ENCODE measurements at regions not wholly inside any gene's neighbourhood (a gene's known extent, or its start where the extent isn't known, plus 50 kb on each side); places are given as distances from the start of the nearest gene placed in this dataset.
A peak's percentile ranks its signal among the peaks of the same experiment; 100 is the strongest.
"Not testable (repeated sequence)": the region's sequence is repeated elsewhere in the genome, so short reads cannot be mapped to it uniquely, and the experiment has no call there.

- no peak for DNase-seq (ENCODE audit: low read depth)
- no peak for TF ChIP-seq CTCF (IDR thresholded peaks at IDR 0.05; ENCODE audit: control insufficient read depth, insufficient read depth, low read depth, low read length, missing control alignments)
- H3K4me3 ChIP-seq (ENCODE audit: control insufficient read depth, low read depth, low read length) = no peak overlapping the region
These were observed 423.8 kb downstream of the ARL4A start for GRCh38 chr7:13111230-13111629.

- not testable (repeated sequence) for DNase-seq (ENCODE audit: low read depth); H3K4me3 ChIP-seq (ENCODE audit: control insufficient read depth, low read depth, low read length)
These were observed 426.8 kb downstream of the ARL4A start for GRCh38 chr7:13114240-13114639.

GRCh38 chr7:13115157-13115772 is 427.8 kb downstream of the ARL4A start:
- H3K4me3 ChIP-seq (ENCODE audit: control insufficient read depth, low read depth, low read length) = no peak overlapping the region
- no peak for DNase-seq (ENCODE audit: low read depth)
- no peak for TF ChIP-seq CTCF (IDR thresholded peaks at IDR 0.05; ENCODE audit: control insufficient read depth, insufficient read depth, low read depth, low read length, missing control alignments)

GRCh38 chr7:13115855-13116254 is 428.4 kb downstream of the ARL4A start:
- DNase-seq (ENCODE audit: low read depth) = no peak
- no peak overlapping the region for H3K4me3 ChIP-seq (ENCODE audit: control insufficient read depth, low read depth, low read length)
- TF ChIP-seq CTCF (IDR thresholded peaks at IDR 0.05; ENCODE audit: control insufficient read depth, insufficient read depth, low read depth, low read length, missing control alignments) = no peak

- peak; percentile 53 for TF ChIP-seq CTCF (IDR thresholded peaks at IDR 0.05; ENCODE audit: control insufficient read depth, insufficient read depth, low read depth, low read length, missing control alignments)
- DNase-seq (ENCODE audit: low read depth) = no peak
- no peak overlapping the region for H3K4me3 ChIP-seq (ENCODE audit: control insufficient read depth, low read depth, low read length)
These were observed 429.7 kb downstream of the ARL4A start for GRCh38 chr7:13117103-13117502.

GRCh38 chr7:13117592-13117991 is 430.2 kb downstream of the ARL4A start:
- no peak overlapping the region for H3K4me3 ChIP-seq (ENCODE audit: control insufficient read depth, low read depth, low read length)
- no peak for DNase-seq (ENCODE audit: low read depth)
- TF ChIP-seq CTCF (IDR thresholded peaks at IDR 0.05; ENCODE audit: control insufficient read depth, insufficient read depth, low read depth, low read length, missing control alignments) = no peak

GRCh38 chr7:13124629-13125028 is 437.2 kb downstream of the ARL4A start:
- not testable (repeated sequence) for DNase-seq (ENCODE audit: low read depth)

GRCh38 chr7:13126347-13126746 is 438.9 kb downstream of the ARL4A start:
- TF ChIP-seq CTCF (IDR thresholded peaks at IDR 0.05; ENCODE audit: control insufficient read depth, insufficient read depth, low read depth, low read length, missing control alignments) = no peak
- no peak overlapping the region for H3K4me3 ChIP-seq (ENCODE audit: control insufficient read depth, low read depth, low read length)
- DNase-seq (ENCODE audit: low read depth) = no peak

More at GRCh38 chr7:13124629-13125028, 437.2 kb downstream of the ARL4A start:
- not testable (repeated sequence) for H3K4me3 ChIP-seq (ENCODE audit: control insufficient read depth, low read depth, low read length)

All from AG09309 (cell line).